ENCODE measurements at regions not wholly inside any gene's neighbourhood (a gene's known extent, or its start where the extent isn't known, plus 50 kb on each side); places are given as distances from the start of the nearest gene placed in this dataset.

GRCh38 chr3:124119056-124119716, 127.3 kb upstream of the ROPN1 start:
- peak; percentile 15 to 74 for DNase-seq (ENCODE audit: low read depth in 2 of 2)
- H3K4me3 ChIP-seq (replicated peaks in 1 of 2; ENCODE audit: low read depth in 2 of 2, low read length in 2 of 2), result no peak overlapping the region
- no peak for TF ChIP-seq CTCF (IDR thresholded peaks at IDR 0.05; ENCODE audit: low read depth, low read length)

GRCh38 chr3:124121379-124122312, 129.7 kb upstream of the ROPN1 start:
- no peak for TF ChIP-seq CTCF (IDR thresholded peaks at IDR 0.05; ENCODE audit: low read depth, low read length)
- no peak for DNase-seq (ENCODE audit: low read depth in 2 of 2)

GRCh38 chr3:124125315-124125714, 133.4 kb upstream of the ROPN1 start:
- no peak for DNase-seq (ENCODE audit: low read depth in 2 of 2)
- H3K4me3 ChIP-seq (replicated peaks in 1 of 2; ENCODE audit: low read depth in 2 of 2, low read length in 2 of 2), result no peak overlapping the region
- TF ChIP-seq CTCF (IDR thresholded peaks at IDR 0.05; ENCODE audit: low read depth, low read length), result no peak

More at GRCh38 chr3:124121379-124122312, 129.7 kb upstream of the ROPN1 start:
- H3K4me3 ChIP-seq (replicated peaks in 1 of 2; ENCODE audit: low read depth in 2 of 2, low read length in 2 of 2), result no peak overlapping the region

GRCh38 chr3:124126436-124127023, 134.6 kb upstream of the ROPN1 start:
- H3K4me3 ChIP-seq (replicated peaks in 1 of 2; ENCODE audit: low read depth in 2 of 2, low read length in 2 of 2), result no peak overlapping the region
- TF ChIP-seq CTCF (IDR thresholded peaks at IDR 0.05; ENCODE audit: low read depth, low read length), result no peak
- DNase-seq (ENCODE audit: low read depth in 2 of 2), result no peak

- no peak for TF ChIP-seq CTCF (IDR thresholded peaks at IDR 0.05; ENCODE audit: low read depth, low read length)
- no peak for DNase-seq (ENCODE audit: low read depth in 2 of 2)
- H3K4me3 ChIP-seq (replicated peaks in 1 of 2; ENCODE audit: low read depth in 2 of 2, low read length in 2 of 2), result no peak overlapping the region
Measured at GRCh38 chr3:124131158-124131557, 139.2 kb upstream of the ROPN1 start.

GRCh38 chr3:124131580-124131979, 139.7 kb upstream of the ROPN1 start:
- TF ChIP-seq CTCF (IDR thresholded peaks at IDR 0.05; ENCODE audit: low read depth, low read length), result no peak
- no peak overlapping the region for H3K4me3 ChIP-seq (replicated peaks in 1 of 2; ENCODE audit: low read depth in 2 of 2, low read length in 2 of 2)
- DNase-seq (ENCODE audit: low read depth in 2 of 2), result peak in 1 of 2 donors; percentile 49
